Urinary bladder (tissue), 3 donors: ENCODE measurements at regions not wholly inside any gene's neighbourhood (a gene's known extent, or its start where the extent isn't known, plus 50 kb on each side); places are given as distances from the start of the nearest gene placed in this dataset.

Experiments
- DNase-seq: peaks from one replicate; pipeline ENCODE4 v3.0.0-alpha.2; 2015; ENCODE audit errors: extremely low spot score
- H3K27ac ChIP-seq: one replicate; pipeline ENCODE4 v1.5.1; 2013; ENCODE audit warnings: low read depth, mild to moderate bottlenecking, moderate library complexity
- H3K36me3 ChIP-seq: one replicate; pipeline ENCODE4 v1.6.1; 2013; ENCODE audit warnings: mild to moderate bottlenecking, moderate library complexity; ENCODE audit not compliant: insufficient read depth
- H3K4me1 ChIP-seq: one replicate; pipeline ENCODE4 v1.6.1; 2013; ENCODE audit warnings: mild to moderate bottlenecking, moderate library complexity; ENCODE audit not compliant: insufficient read depth
- H3K4me3 ChIP-seq: one replicate; pipeline ENCODE4 v1.5.1; 2013; ENCODE audit warnings: low read depth, low read length
- WGBS: extraction: QIAGEN DNeasy Blood & Tissue Kit; methylation state at CpG from one replicate; pipeline ENCODE4 v1.1.7; 2013; 5-methylcytosine and 5-hydroxymethylcytosine counted together
- donor health status: healthy with polysubstance abuse.
- donor health status: healthy.

DNA sequence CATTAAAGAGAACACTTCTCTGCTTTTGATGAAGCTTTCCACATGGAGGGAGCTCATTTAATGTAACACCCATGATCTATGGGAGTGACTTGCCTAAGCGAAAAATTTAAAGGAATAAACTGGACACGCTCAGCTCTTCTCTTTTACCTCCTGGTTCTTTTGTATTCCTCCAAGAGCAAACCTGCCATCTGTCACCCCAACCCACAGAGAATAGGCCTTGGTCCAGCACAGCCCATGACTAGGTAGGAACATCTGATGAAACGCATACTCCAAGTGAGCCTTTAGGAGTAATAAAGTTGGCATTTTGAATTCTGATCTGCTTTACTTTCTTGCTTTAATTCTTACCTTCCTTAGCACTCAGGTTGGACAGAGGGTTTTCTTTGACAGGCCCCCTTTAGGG is 389.0 kb downstream of the HNRNPD start:
- Histone ChIP-seq H3K4me3 (no peak overlapping the region), H3K4me1 (no peaks in the 10 kb centered on the region), H3K27ac (no peak overlapping the region), H3K36me3 (no peaks in the 10 kb centered on the region)
- DNase-seq = no peak
- 59% methylated on average over 3 of the region's 3 CpGs for WGBS

DNA sequence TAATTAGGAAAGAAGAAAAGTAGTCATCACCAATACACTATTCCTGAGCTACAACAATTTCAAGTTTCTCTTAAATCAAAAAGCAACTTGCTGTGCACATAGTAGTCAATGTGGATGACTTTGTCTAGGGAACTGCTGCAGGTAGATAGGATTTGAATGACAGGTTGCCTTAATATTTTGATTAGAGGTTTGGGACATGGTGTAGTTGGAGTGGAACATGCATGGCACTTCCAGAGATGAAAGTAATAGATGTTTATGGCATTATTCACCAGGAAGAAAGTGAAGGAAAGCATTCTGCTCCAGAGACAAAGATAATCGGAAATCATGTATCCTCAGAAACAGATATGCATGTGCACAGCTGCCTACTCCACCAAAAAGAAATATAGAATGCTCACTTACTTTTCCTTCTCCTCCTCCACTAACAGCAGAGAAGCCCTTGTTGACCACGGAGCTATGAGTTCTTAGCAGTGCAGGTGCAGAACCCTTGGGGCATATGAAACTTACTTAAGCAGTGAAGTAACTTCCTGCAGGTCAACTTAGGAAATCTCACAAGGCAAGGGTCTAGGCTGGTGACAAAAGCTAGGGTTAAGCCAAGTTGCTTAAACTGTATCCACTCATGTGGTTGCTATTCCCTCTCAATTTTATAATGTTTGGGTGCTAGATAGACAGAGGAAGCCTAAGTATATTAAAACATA is 390.8 kb downstream of the HNRNPD start:
- H3K4me3 ChIP-seq = no peak overlapping the region
- 86% methylated on average over 2 of the region's 2 CpGs for WGBS
- H3K27ac ChIP-seq = no peak overlapping the region
- no peaks in the 10 kb centered on the region for H3K4me1 ChIP-seq
- no peaks in the 10 kb centered on the region for H3K36me3 ChIP-seq
- no peak for DNase-seq

DNA sequence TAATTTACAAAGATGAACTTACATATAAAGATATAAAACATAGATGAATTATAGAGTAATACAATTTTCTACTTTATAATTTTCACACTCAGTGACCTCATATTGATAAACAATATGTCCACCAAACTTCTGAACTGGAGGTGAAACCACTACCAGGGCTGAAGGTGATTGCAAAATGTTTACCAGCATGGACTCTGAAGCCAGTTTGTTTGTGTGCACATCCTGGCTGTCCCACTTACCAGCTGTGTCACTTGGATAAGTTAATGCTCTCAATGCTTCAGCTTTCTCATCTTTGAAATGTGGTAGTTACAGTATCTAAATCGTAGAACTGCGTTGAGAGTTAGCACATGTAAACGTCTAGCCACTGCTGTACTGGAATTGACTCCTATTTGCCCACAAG is 392.6 kb downstream of the HNRNPD start:
- Histone ChIP-seq H3K36me3 (no peaks in the 10 kb centered on the region), H3K4me1 (no peaks in the 10 kb centered on the region), H3K4me3 (no peak overlapping the region), H3K27ac (no peak overlapping the region)
- WGBS = 89% methylated on average over 3 of the region's 3 CpGs
- no peak for DNase-seq

DNA sequence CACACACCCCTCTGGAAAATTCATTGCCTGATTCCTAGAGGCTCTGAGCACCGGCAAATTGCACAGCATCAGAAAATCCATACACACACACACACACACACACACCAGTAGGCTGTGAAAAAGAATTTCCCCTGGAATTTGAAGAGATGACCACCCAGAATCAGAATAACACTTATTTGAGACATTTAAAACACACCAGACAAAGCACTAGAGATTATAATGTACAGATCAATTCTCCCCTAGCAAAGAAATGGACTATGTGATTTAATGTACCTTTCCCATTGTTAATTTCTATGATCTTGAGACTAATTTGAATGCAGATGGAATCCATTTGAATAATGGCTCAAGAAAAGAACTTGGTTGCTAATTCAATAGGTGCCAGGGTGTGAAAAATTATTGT is 399.3 kb downstream of the HNRNPD start:
- WGBS = 64% methylated on average over 1 of the region's 1 CpG
- no peaks in the 10 kb centered on the region for H3K36me3 ChIP-seq

DNA sequence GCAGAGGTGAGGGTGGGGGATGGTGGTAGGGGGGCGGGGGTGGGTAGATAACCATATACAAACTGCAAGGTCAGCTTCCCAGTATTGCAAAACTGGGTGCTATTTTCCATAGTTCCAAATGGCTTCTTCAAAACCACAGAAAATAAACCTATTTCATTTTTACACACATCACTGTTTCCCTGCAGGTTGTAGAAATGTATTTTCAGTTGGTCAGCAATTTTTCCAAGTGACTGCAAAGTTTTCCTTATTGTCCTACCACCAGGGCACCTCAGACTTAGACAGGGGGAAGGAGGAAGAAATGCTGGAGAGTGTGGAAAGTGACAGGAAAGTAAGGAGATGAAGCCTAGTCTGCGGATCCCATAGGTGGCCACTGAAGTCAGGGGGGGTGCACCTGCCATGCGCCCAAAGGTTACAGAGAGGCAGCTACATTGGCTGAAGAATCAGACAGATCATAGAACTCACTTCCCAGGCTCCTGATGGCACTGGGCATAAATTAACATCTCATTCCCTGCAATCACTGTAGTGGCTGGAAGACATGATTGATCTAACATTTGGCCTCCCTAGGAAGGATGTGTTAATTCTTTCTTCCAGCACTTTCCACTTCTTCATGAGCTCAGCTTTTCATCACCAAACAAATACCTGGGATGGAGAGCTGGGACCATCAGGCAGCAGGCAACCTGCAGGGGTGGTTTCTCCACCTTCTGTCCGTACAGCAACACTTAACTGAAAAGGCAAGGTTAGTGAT is 402.0 kb downstream of the HNRNPD start:
- DNase-seq = no peak
- H3K4me1 ChIP-seq = no peaks in the 10 kb centered on the region
- WGBS = 76% methylated on average over 4 of the region's 4 CpGs
- no peak overlapping the region for H3K4me3 ChIP-seq
- H3K27ac ChIP-seq = no peak overlapping the region
- H3K36me3 ChIP-seq = no peaks in the 10 kb centered on the region

More for the DNA sequence above, 399.3 kb downstream of the HNRNPD start:
- no peak for DNase-seq
- no peak overlapping the region for H3K4me3 ChIP-seq
- no peaks in the 10 kb centered on the region for H3K4me1 ChIP-seq
- no peak overlapping the region for H3K27ac ChIP-seq

DNA sequence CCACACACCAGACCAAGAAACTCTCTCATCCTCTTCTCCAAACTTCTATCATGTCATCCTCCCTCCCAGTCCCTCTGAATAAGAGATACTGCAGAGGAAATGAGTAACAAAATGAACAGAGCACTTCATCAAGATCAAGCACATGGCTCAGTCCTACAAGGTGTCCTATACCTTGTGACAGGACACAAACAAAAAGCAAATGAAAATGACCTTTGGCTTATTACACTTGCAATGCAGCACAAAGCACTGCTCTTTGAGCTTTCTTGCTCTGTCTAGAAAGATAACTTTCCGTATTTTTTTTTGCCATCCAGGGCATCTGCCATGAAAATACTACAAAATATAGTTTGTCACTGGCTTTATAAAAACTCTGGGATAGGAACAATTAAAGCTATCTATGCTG is 402.7 kb downstream of the HNRNPD start:
- no peak for DNase-seq
- H3K27ac ChIP-seq = no peak overlapping the region
- WGBS = 80% methylated on average over 1 of the region's 1 CpG

DNA sequence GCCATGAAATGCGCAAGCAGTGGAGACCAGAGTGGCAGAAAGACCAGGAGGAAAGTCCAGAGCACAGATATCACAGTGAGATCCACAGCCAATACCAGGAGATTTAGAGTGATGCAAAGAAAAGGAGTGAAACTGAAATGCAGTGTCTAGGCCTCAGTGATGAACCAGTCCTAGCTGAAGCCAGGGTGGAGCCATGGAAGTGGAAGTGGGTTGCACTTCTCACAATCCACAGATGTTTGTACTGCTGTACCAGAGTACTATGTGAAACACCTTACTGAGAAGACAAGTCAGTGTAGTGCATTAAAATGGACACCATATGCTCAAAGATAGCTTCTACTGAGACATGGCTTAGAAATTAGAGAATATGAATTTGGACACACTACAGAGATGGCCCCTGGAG is 403.3 kb downstream of the HNRNPD start:
- H3K4me3 ChIP-seq = no peak overlapping the region
- no peaks in the 10 kb centered on the region for H3K4me1 ChIP-seq
- DNase-seq = no peak
- no peak overlapping the region for H3K27ac ChIP-seq
- H3K36me3 ChIP-seq = no peaks in the 10 kb centered on the region
- WGBS = 93% methylated on average over 1 of the region's 1 CpG

More for the DNA sequence above, 402.7 kb downstream of the HNRNPD start:
- no peaks in the 10 kb centered on the region for H3K4me1 ChIP-seq
- H3K36me3 ChIP-seq = no peaks in the 10 kb centered on the region
- no peak overlapping the region for H3K4me3 ChIP-seq

DNA sequence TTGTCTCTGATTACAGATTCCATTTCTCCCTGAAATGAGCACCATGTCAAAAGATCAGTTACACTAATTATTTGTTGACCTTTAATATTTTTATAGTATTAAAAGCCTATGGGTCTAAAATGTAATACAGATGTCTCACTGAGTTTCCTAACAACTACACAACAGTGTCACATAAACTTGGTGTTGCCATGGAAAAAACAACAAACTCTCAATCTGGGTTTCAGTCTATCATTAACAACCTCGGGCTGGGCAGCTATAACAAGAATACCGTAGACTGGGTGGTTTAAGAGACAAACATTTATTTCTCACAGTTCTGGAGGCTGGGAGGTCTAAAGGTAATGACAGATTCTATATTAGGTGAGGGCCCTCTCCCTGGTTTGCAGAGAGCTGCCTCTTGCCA is 407.1 kb downstream of the HNRNPD start:
- Histone ChIP-seq H3K4me1 (no peaks in the 10 kb centered on the region), H3K4me3 (no peak overlapping the region), H3K27ac (no peak overlapping the region), H3K36me3 (no peaks in the 10 kb centered on the region)
- no peak for DNase-seq
- 34% methylated on average over 2 of the region's 2 CpGs for WGBS

DNA sequence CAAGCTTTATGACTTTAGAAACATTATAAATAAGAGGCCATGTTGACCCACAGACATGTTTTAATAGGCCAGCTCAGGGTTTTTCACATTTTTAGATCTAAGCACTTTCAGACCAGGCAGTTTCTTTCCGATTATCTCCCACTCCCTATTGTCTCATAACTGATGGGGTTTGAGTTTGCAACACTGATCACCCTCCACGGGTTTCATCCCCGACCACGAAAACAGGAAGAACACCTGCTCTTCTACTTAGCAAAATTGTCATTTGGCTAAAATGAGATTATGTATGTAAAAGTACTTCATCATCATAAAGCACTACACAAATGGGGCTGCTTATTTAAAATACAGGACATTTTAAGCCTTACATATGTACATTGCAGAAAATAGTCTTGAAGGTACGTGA is 407.9 kb downstream of the HNRNPD start:
- no peak for DNase-seq
- H3K4me1 ChIP-seq = no peaks in the 10 kb centered on the region
- H3K4me3 ChIP-seq = no peak overlapping the region
- no peaks in the 10 kb centered on the region for H3K36me3 ChIP-seq
- H3K27ac ChIP-seq = no peak overlapping the region
- WGBS = 75% methylated on average over 5 of the region's 5 CpGs

DNA sequence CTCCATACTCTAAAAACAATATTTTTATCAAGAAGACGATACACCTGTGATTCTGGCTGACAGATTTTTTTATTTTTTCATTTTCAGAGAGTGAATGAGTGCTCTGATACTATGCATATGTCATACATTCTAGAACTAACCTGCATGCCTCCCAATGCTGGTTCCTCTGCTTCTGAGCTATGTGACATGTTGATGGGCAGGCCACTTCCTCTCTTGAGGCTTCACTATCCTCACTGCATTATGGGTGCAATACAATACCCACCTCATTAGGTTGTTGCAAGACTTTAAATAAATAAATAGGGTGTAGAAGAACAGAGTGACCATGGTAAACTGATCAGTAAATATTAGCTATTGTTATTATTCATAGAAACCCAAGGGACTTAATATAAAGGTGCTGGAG is 408.3 kb downstream of the HNRNPD start:
- no peak overlapping the region for H3K4me3 ChIP-seq
- no peaks in the 10 kb centered on the region for H3K4me1 ChIP-seq
- H3K27ac ChIP-seq = no peak overlapping the region
- H3K36me3 ChIP-seq = no peaks in the 10 kb centered on the region
- WGBS = 96% methylated on average over 1 of the region's 1 CpG
- no peak for DNase-seq

DNA sequence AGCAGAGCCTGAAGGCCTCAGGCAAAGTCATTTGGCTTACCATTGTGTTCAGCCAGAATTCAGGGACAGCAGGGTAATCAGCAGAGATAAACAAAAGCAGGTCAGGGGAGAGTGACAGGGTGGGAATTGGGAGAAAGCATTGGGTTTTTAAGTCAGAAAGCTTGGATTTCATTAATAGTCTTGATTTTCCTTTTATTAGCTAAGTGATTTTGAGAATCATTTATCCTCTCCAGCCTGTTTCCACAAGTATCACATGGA is 410.1 kb downstream of the HNRNPD start:
- Histone ChIP-seq H3K4me1 (no peaks in the 10 kb centered on the region), H3K4me3 (no peak overlapping the region), H3K27ac (no peak overlapping the region), H3K36me3 (no peaks in the 10 kb centered on the region)
- no peak for DNase-seq

DNA sequence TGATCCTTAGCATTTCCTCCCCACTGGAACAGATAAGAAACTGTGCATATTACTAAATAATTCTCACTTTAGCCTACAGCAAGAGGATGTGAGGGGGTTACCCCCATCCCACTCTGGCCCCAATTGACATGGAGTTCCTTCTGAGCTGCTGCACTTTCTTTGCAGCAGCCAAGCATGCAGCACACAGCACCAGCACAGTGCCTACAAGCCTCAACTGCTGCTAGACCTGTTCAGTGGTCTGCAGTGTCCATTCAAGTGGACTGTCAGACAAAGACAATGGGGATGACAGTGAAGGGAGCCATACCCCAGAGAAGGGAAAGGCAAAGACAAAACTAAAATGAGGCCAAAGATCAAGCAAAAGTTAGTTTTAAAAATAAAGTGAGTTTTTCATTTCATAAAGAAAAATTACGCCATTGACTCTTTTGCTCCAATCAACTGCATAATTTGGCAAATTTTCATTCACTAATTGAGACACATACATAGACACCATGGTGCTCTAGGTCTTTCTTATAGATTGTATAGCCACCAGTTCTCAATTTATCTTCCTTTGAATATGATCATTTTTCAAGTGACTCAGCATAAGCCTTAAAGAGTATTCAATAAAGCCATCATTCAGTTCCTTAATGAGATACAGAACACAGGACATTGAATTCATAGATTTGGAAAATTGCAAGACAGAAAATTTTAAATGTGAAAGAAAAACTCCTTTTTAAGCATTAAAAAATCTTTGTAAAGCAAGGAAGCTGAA is 410.6 kb downstream of the HNRNPD start:
- no peak overlapping the region for H3K4me3 ChIP-seq
- 88% methylated on average over 1 of the region's 1 CpG for WGBS
- H3K27ac ChIP-seq = no peak overlapping the region
- H3K4me1 ChIP-seq = no peaks in the 10 kb centered on the region
- no peak for DNase-seq
- no peaks in the 10 kb centered on the region for H3K36me3 ChIP-seq

DNA sequence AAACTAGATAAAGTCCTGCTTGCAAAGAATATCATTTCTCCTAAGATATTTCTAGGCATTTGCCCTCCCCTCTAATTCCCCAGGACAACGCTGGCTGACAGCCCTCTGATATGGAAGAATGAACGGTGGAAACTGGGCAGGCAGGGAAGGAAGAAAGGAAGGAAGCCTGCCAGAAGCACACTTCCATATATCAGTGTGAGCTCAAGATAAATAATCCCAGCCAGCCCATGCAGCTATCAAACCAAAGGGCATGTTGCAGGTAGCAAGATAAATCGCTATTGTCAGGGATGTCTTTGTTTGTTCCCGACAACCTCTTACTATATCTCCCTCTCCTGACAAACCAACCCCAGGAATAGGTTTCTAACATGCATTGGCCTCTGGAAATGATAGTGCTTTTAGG is 412.8 kb downstream of the HNRNPD start:
- H3K36me3 ChIP-seq = no peaks in the 10 kb centered on the region
- H3K27ac ChIP-seq = no peak overlapping the region
- DNase-seq = no peak

DNA sequence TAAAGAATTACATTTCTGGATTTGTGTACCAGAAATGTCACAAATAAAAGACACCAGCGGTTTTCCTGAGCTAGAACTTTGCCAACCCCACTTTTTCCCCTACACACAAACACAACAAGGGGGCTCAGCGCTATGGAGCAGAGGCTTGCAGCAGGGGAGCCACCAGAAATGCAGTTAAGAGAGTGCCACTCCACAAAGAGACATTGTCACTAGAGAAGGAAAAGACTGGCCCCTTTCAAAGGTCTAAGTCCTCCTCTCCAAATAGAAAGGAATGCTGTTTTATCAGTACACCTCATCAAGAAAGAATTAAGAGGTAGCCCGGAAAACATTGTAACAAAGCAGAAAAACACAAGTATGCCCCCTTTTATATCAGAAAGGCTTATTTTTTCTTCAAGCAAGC is 419.5 kb downstream of the HNRNPD start:
- Histone ChIP-seq H3K27ac (no peak overlapping the region), H3K4me1 (no peaks in the 10 kb centered on the region), H3K4me3 (no peak overlapping the region), H3K36me3 (no peaks in the 10 kb centered on the region)
- 50% methylated on average over 3 of the region's 3 CpGs for WGBS
- no peak for DNase-seq

More for the DNA sequence above, 412.8 kb downstream of the HNRNPD start:
- H3K4me3 ChIP-seq = no peak overlapping the region
- H3K4me1 ChIP-seq = no peaks in the 10 kb centered on the region
- 35% methylated on average over 4 of the region's 4 CpGs for WGBS
